Kidney epithelial cell (primary cell): ENCODE measurements at regions not wholly inside any gene's neighbourhood (a gene's known extent, or its start where the extent isn't known, plus 50 kb on each side); places are given as distances from the start of the nearest gene placed in this dataset.

Experiments
- DNase-seq: peaks from one replicate; pipeline ENCODE4 v3.0.0-alpha.2; 2010; ENCODE audit warnings: low read depth
- H3K27me3 ChIP-seq: 2 replicates; pipeline ENCODE4 v1.6.0; 2011; ENCODE audit warnings: low read length; ENCODE audit not compliant: control insufficient read depth, insufficient read depth
- H3K36me3 ChIP-seq: 2 replicates; pipeline ENCODE4 v1.5.1; 2011; ENCODE audit warnings: low read length; ENCODE audit not compliant: control insufficient read depth, insufficient read depth
- H3K4me3 ChIP-seq: 2 replicates; pipeline ENCODE4 v1.5.1; 2011; ENCODE audit warnings: low read depth, mild to moderate bottlenecking, control low read depth, low read length
- TF ChIP-seq, protein P1 (sequence below): IDR thresholded peaks from 2 replicates; pipeline ENCODE4 v1.5.1; 2011; ENCODE audit warnings: mild to moderate bottlenecking, moderate library complexity, low read length, control low read depth, inconsistent platforms; ENCODE audit not compliant: insufficient read depth, poor library complexity, severe bottlenecking

DNA sequence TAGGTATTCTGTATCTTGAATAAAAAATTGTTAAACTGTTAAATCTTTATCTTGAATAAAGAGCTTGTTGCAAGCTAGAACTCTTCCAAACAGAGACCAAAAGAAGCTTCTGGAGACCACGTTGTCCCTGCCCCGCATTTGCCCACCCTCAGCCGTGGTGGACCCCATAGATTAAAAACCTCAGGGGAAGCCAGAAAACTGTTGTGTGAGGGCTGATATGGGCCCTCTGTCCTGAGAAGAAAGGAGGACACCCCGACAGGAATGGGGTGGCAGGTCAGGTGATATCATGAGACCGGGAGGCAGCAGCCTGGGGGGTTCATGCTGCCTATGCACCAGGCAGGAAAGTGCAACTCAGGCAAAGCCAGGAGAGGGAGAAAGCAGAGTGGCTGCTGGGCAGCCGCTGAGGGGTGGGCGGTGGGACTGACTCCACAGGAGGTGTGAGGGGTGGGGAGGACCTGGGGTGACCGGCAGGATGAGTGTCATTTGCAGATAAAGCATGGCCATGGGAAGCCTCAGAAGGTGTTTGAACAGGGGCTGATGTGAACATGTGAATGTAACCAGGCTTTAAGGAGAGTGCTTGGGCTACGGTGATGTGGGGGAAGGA is 147.8 kb downstream of the IRF8 start:
- TF ChIP-seq, protein P1, sequence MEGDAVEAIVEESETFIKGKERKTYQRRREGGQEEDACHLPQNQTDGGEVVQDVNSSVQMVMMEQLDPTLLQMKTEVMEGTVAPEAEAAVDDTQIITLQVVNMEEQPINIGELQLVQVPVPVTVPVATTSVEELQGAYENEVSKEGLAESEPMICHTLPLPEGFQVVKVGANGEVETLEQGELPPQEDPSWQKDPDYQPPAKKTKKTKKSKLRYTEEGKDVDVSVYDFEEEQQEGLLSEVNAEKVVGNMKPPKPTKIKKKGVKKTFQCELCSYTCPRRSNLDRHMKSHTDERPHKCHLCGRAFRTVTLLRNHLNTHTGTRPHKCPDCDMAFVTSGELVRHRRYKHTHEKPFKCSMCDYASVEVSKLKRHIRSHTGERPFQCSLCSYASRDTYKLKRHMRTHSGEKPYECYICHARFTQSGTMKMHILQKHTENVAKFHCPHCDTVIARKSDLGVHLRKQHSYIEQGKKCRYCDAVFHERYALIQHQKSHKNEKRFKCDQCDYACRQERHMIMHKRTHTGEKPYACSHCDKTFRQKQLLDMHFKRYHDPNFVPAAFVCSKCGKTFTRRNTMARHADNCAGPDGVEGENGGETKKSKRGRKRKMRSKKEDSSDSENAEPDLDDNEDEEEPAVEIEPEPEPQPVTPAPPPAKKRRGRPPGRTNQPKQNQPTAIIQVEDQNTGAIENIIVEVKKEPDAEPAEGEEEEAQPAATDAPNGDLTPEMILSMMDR: no peak
- peaks cover 15% of the 10 kb centered on the region for H3K27me3 ChIP-seq
- no peaks in the 10 kb centered on the region for H3K36me3 ChIP-seq
- no peak for DNase-seq
- no peak overlapping the region for H3K4me3 ChIP-seq

DNA sequence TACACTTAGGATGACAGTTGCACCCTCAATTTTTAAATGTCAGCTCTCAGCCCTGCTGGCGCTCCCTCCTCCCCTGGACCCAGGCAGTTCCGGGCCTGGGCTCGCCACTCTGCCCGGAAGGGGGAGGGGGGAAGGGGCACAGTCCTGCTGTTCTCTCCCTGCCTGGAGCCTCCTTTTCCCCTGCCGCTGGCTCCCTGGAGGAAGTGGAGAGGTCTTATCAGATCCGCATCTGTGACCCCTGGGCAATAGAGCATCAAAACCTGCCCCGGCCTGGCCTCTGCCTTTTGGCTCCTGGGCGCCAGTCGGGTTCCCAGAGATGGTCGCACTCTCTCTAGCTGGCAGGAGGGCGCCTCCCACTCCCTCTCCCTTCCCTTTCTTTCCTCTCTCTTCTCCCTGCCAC is 149.3 kb downstream of the IRF8 start:
- Histone ChIP-seq H3K4me3 (no peak overlapping the region), H3K36me3 (no peaks in the 10 kb centered on the region), H3K27me3 (peaks cover 18% of the 10 kb centered on the region)
- DNase-seq: no peak
- TF ChIP-seq, protein P1: no peak

- Histone ChIP-seq H3K27me3 (peaks cover 18% of the 10 kb centered on the region), H3K4me3 (no peak overlapping the region), H3K36me3 (no peaks in the 10 kb centered on the region)
- DNase-seq: no peak
- TF ChIP-seq, protein P1: no peak
Measured at GRCh38 chr16:86048882-86049585, 150.1 kb downstream of the IRF8 start.

- peaks cover 15% of the 10 kb centered on the region for H3K27me3 ChIP-seq
Measured at GRCh38 chr16:86049641-86050040, 150.7 kb downstream of the IRF8 start.

DNA sequence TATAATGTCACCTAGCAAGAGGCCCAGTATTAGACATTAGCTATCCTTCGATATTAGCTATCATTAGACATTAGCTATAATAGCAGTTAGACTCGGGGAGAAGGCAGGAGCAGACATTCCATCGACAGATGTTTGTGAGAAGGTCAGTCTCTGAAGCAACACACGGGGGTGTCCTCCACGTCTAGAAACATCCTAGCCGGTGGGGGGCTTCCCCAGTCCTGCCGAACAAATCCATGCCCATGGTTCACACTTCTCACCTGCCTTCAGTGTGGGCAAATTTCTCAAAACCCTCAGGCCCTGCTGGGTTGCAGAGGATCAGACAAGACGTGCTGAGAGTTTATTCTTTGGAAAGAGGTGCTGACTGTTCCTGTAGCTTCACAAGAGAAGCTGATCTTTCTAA is 151.1 kb downstream of the IRF8 start:
- Histone ChIP-seq H3K4me3 (no peak overlapping the region), H3K27me3 (peaks cover 15% of the 10 kb centered on the region), H3K36me3 (no peaks in the 10 kb centered on the region)
- TF ChIP-seq, protein P1: no peak
- no peak for DNase-seq

More at GRCh38 chr16:86049641-86050040, 150.7 kb downstream of the IRF8 start:
- no peaks in the 10 kb centered on the region for H3K36me3 ChIP-seq
- TF ChIP-seq, protein P1: no peak
- DNase-seq: no peak
- H3K4me3 ChIP-seq: no peak overlapping the region
